Amniotic epithelial cell (primary cell): ENCODE measurements at regions not wholly inside any gene's neighbourhood (a gene's known extent, or its start where the extent isn't known, plus 50 kb on each side); places are given as distances from the start of the nearest gene placed in this dataset.
"Not testable (repeated sequence)": the region's sequence is repeated elsewhere in the genome, so short reads cannot be mapped to it uniquely, and the experiment has no call there.

Experiments
- DNase-seq: peaks from one replicate; pipeline ENCODE4 v3.0.0-alpha.2; 2010; ENCODE audit warnings: low read depth

- peak; percentile 51 for DNase-seq
Observed at GRCh38 chr9:62798884-62799850, 1609.3 kb downstream of the SPATA31A7 start.

GRCh38 chr9:62799851-62800371 lies 1610.1 kb downstream of the SPATA31A7 start:
- DNase-seq = peak; percentile 15

GRCh38 chr9:62800451-62801371 lies 1610.9 kb downstream of the SPATA31A7 start:
- DNase-seq = peak; percentile 39

- DNase-seq = peak; percentile 5
Observed at GRCh38 chr9:62801372-62801811, 1611.6 kb downstream of the SPATA31A7 start.

- peak; percentile 70 for DNase-seq
Observed at GRCh38 chr9:62801961-62802718, 1612.3 kb downstream of the SPATA31A7 start.

- DNase-seq = not testable (repeated sequence)
Observed at GRCh38 chr9:62802719-62803079, 1612.9 kb downstream of the SPATA31A7 start.

- not testable (repeated sequence) for DNase-seq
Observed at GRCh38 chr9:62803099-62803498, 1613.3 kb downstream of the SPATA31A7 start.

- not testable (repeated sequence) for DNase-seq
Observed at GRCh38 chr9:62804314-62804713, 1614.5 kb downstream of the SPATA31A7 start.

GRCh38 chr9:62807424-62807823 lies 1617.6 kb downstream of the SPATA31A7 start:
- not testable (repeated sequence) for DNase-seq

- not testable (repeated sequence) for DNase-seq
Observed at GRCh38 chr9:62808081-62808480, 1618.2 kb downstream of the SPATA31A7 start.

- not testable (repeated sequence) for DNase-seq
Observed at GRCh38 chr9:62810318-62810717, 1620.5 kb downstream of the SPATA31A7 start.

- DNase-seq = not testable (repeated sequence)
Observed at GRCh38 chr9:62810811-62811315, 1621.0 kb downstream of the SPATA31A7 start.

- DNase-seq = peak; percentile 7
Observed at GRCh38 chr9:62815436-62815835, 1625.6 kb downstream of the SPATA31A7 start.

GRCh38 chr9:62816331-62816730 lies 1626.5 kb downstream of the SPATA31A7 start:
- not testable (repeated sequence) for DNase-seq

- DNase-seq = not testable (repeated sequence)
Observed at GRCh38 chr9:62817214-62817613, 1627.4 kb downstream of the SPATA31A7 start.

- DNase-seq = not testable (repeated sequence)
Observed at GRCh38 chr9:62822185-62822584, 1632.3 kb downstream of the SPATA31A7 start.

GRCh38 chr9:62827957-62828907 lies 1638.4 kb downstream of the SPATA31A7 start:
- DNase-seq = not testable (repeated sequence)

- not testable (repeated sequence) for DNase-seq
Observed at GRCh38 chr9:62830829-62831459, 1641.1 kb downstream of the SPATA31A7 start.
